ENCODE measurements at regions not wholly inside any gene's neighbourhood (a gene's known extent, or its start where the extent isn't known, plus 50 kb on each side); places are given as distances from the start of the nearest gene placed in this dataset.
"Not testable (repeated sequence)": the region's sequence is repeated elsewhere in the genome, so short reads cannot be mapped to it uniquely, and the experiment has no call there.

DNA sequence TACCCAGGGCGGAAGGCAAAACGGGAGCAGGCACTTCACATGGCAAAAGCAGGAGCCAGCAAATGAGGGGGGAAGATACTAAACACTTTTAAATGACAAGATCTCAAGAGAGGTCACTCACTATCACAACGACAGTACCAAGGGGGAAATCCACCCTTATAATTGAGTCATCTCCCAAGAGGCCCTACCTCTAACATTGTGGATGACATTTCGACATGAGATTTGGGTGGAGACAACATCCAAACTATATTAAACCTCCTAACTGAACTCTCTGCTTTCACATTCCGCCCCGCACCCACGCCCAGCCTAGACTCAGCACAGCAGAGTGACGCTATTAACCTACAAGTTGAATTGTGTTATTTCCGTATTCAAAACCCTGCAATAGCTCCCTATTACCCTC, 76.7 kb upstream of the SCAF11 start:
- no peak overlapping the region for H3K4me3 Mint-ChIP-seq

DNA sequence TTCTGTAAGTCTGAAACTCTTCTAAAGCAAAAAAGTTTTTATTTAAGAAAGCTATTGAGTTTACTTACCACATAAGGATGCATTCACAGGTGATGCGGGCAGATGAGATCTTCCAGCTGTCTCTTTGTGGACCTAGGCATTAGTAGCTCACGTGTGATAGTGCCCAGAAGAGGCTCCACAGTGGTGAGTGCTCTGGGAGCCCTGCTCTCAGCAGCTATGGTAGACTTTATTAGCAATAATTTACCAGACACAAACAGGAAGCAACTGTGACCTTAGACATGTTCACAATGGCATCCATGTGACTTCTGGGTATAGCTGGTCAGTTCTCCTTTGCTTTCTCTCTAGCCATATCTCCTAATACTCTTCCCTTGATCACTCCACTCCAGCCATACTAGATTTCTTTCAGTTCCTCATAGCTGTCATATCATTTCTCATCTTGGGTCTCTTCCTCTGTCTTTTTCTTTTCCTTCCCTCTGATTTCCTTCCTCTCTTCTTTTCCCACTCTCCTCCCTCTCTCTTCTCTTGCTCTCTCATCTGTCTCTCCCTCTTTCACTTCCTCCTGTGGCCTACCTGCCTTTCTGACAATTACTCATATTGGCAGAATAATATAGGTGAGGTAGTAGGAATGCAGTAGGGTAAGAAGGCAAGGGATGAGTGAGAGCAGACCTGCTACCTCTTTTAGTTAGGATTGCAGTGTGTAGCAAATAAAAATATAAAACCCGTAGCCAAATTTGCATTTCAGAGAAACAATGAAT, 75.2 kb upstream of the SCAF11 start:
- no peaks in the 10 kb centered on the region for H3K9me3 ChIP-seq (ENCODE audit: control insufficient read depth, low read length, poor library complexity, severe bottlenecking)
- no peak overlapping the region for H3K27ac Mint-ChIP-seq
- H3K4me3 Mint-ChIP-seq = no peak overlapping the region
- DNase-seq (no peak), ATAC-seq (no peak)
- peaks cover 2% of the 10 kb centered on the region for H3K4me1 Mint-ChIP-seq
- peaks cover 17% of the 10 kb centered on the region for H3K27me3 Mint-ChIP-seq
- H3K36me3 Mint-ChIP-seq (ENCODE audit: low read depth) = no peaks in the 10 kb centered on the region

More for the DNA sequence above, 76.7 kb upstream of the SCAF11 start:
- Mint-ChIP-seq H3K4me1 (peaks cover 7% of the 10 kb centered on the region), H3K27ac (no peak overlapping the region), H3K27me3 (peaks cover 17% of the 10 kb centered on the region), H3K36me3 (ENCODE audit: low read depth) (no peaks in the 10 kb centered on the region)
- no peaks in the 10 kb centered on the region for H3K9me3 ChIP-seq (ENCODE audit: control insufficient read depth, low read length, poor library complexity, severe bottlenecking)
- no peak for ATAC-seq
- no peak for DNase-seq

DNA sequence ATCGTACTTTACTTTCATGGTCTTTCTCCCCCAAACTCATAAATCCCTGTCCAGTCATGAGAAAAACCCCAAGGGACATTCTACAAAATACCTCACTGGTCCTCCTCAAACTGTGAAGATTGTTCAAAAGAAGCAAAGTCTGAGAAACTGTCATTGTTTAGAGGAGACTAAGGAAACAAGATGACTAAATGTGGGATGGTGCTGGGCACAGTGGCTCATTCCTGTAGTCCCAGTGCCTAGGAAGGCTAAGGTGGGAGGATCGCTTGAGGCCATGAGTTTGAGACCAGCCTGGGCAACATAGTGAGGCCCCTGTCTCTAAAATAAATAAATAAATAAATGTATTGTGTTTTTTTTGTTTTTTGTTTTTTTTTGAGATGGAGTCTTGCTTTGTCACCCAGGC, 74.2 kb upstream of the SCAF11 start:
- Mint-ChIP-seq H3K27me3 (peaks cover 23% of the 10 kb centered on the region), H3K27ac (no peak overlapping the region), H3K4me1 (peaks cover 2% of the 10 kb centered on the region), H3K36me3 (ENCODE audit: low read depth) (no peaks in the 10 kb centered on the region), H3K4me3 (no peak overlapping the region)
- no peak for DNase-seq
- ATAC-seq = no peak
- no peaks in the 10 kb centered on the region for H3K9me3 ChIP-seq (ENCODE audit: control insufficient read depth, low read length, poor library complexity, severe bottlenecking)

- H3K36me3 Mint-ChIP-seq (ENCODE audit: low read depth); DNase-seq; H3K4me3 Mint-ChIP-seq; H3K4me1 Mint-ChIP-seq; H3K9me3 ChIP-seq (ENCODE audit: control insufficient read depth, low read length, poor library complexity, severe bottlenecking); H3K27ac Mint-ChIP-seq; ATAC-seq: not testable (repeated sequence)
- H3K27me3 Mint-ChIP-seq = peaks cover 14% of the 10 kb centered on the region
Observed at GRCh38 chr12:46058697-46059096, 68.3 kb upstream of the SCAF11 start.

GRCh38 chr12:46050805-46051204, 60.4 kb upstream of the SCAF11 start:
- Mint-ChIP-seq H3K36me3 (ENCODE audit: low read depth) (peaks cover 2% of the 10 kb centered on the region), H3K4me1 (no peaks in the 10 kb centered on the region), H3K27ac (no peak overlapping the region), H3K27me3 (no peaks in the 10 kb centered on the region), H3K4me3 (no peak overlapping the region)
- ATAC-seq (no peak), DNase-seq (no peak)
- peaks cover 8% of the 10 kb centered on the region for H3K9me3 ChIP-seq (ENCODE audit: control insufficient read depth, low read length, poor library complexity, severe bottlenecking)

GRCh38 chr12:46049665-46050064, 59.3 kb upstream of the SCAF11 start:
- Mint-ChIP-seq H3K27me3 (no peaks in the 10 kb centered on the region), H3K4me1 (no peaks in the 10 kb centered on the region), H3K4me3 (no peak overlapping the region), H3K27ac (no peak overlapping the region), H3K36me3 (ENCODE audit: low read depth) (peaks cover 2% of the 10 kb centered on the region)
- no peak for ATAC-seq
- DNase-seq = no peak
- H3K9me3 ChIP-seq (ENCODE audit: control insufficient read depth, low read length, poor library complexity, severe bottlenecking) = peaks cover 8% of the 10 kb centered on the region

DNA sequence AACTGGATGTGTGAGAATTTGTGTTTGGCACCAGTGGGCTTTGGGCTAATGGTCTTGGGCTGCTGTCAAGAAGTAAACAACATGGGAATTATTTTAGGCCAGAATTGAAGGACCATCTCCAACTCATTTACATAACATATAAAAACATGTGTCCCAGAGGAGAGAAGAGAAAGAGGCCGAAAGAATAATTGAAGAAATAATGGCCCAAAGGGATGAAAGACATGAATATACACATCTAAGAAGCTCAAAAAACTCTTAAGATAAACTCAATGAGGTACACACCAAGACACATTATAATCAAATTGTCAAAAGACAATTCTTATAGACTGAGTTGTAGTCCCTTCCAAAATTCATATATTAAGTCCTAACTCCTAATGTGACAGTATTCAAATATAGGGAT, 56.1 kb upstream of the SCAF11 start:
- ATAC-seq = no peak
- H3K4me1 Mint-ChIP-seq = no peaks in the 10 kb centered on the region

DNA sequence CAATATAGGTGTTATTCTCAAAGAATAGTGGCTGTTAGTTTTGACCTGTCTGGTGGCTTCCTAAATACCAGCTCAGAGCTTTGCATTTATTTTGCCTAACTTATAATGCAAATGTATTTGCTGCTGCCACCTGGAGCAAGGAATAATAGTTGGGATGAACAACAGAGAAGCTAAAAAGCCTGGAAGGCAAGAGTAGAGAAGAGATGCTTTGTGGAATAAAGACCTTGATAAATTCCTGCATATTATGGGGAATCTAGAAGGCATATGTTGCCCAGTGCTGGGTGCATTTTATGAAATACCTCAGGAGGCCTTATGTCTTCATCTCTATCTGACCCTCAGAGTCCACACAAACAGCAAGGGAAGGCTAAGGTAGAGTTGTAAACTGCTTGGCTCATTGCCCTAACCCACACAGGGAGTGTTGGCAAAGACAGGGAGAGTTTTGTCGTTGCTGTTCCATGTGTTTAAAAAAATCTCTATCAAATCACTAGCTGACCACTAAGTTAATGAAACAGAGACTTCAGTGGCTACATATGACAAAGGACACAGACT, 53.7 kb upstream of the SCAF11 start:
- Mint-ChIP-seq H3K36me3 (ENCODE audit: low read depth) (no peaks in the 10 kb centered on the region), H3K27me3 (peaks cover 2% of the 10 kb centered on the region), H3K27ac (no peak overlapping the region), H3K4me3 (no peak overlapping the region), H3K4me1 (no peaks in the 10 kb centered on the region)
- ATAC-seq (no peak), DNase-seq (no peak)
- H3K9me3 ChIP-seq (ENCODE audit: control insufficient read depth, low read length, poor library complexity, severe bottlenecking) = peaks cover 8% of the 10 kb centered on the region

More for the DNA sequence above, 56.1 kb upstream of the SCAF11 start:
- Mint-ChIP-seq H3K4me3 (no peak overlapping the region), H3K27me3 (no peaks in the 10 kb centered on the region), H3K36me3 (ENCODE audit: low read depth) (no peaks in the 10 kb centered on the region), H3K27ac (no peak overlapping the region)
- no peak for DNase-seq
- peaks cover 8% of the 10 kb centered on the region for H3K9me3 ChIP-seq (ENCODE audit: control insufficient read depth, low read length, poor library complexity, severe bottlenecking)
